Stimulated activated CD8-positive, alpha-beta memory T cell treated with anti-CD3 and anti-CD28 coated beads, Interleukin-4, amount 100 ng/mL, for 24 hours (primary cell): ENCODE measurements at regions not wholly inside any gene's neighbourhood (a gene's known extent, or its start where the extent isn't known, plus 50 kb on each side); places are given as distances from the start of the nearest gene placed in this dataset.

Experiments used
- DNase-seq: peaks from one replicate; pipeline ENCODE4 v3.0.0-alpha.2; 2020; ENCODE audit warnings: low read depth

- no peak for DNase-seq
These were observed 845.9 kb downstream of the MAT2B start for GRCh38 chr5:164351245-164351834.

- DNase-seq: no peak
These were observed 847.3 kb downstream of the MAT2B start for GRCh38 chr5:164352695-164353094.

GRCh38 chr5:164353155-164353554 is 847.7 kb downstream of the MAT2B start:
- DNase-seq: no peak

GRCh38 chr5:164354139-164354751 is 848.8 kb downstream of the MAT2B start:
- no peak for DNase-seq

- DNase-seq: no peak
These were observed 849.9 kb downstream of the MAT2B start for GRCh38 chr5:164355267-164355830.

- no peak for DNase-seq
These were observed 851.4 kb downstream of the MAT2B start for GRCh38 chr5:164356790-164357189.

- no peak for DNase-seq
These were observed 852.1 kb downstream of the MAT2B start for GRCh38 chr5:164357395-164358033.

- DNase-seq: no peak
These were observed 853.3 kb downstream of the MAT2B start for GRCh38 chr5:164358531-164359259.

- DNase-seq: no peak
These were observed 854.1 kb downstream of the MAT2B start for GRCh38 chr5:164359260-164360255.

- DNase-seq: no peak
These were observed 855.2 kb downstream of the MAT2B start for GRCh38 chr5:164360589-164360988.

- DNase-seq: no peak
These were observed 856.6 kb downstream of the MAT2B start for GRCh38 chr5:164361986-164362385.

- no peak for DNase-seq
These were observed 857.4 kb downstream of the MAT2B start for GRCh38 chr5:164362835-164363234.

GRCh38 chr5:164364237-164365208 is 859.1 kb downstream of the MAT2B start:
- DNase-seq: no peak

- DNase-seq: no peak
These were observed 865.4 kb downstream of the MAT2B start for GRCh38 chr5:164370841-164371240.

- no peak for DNase-seq
These were observed 867.5 kb downstream of the MAT2B start for GRCh38 chr5:164372892-164373291.

- DNase-seq: no peak
These were observed 868.5 kb downstream of the MAT2B start for GRCh38 chr5:164373876-164374275.

- DNase-seq: no peak
These were observed 869.6 kb downstream of the MAT2B start for GRCh38 chr5:164375051-164375450.

GRCh38 chr5:164376843-164377242 is 871.4 kb downstream of the MAT2B start:
- no peak for DNase-seq

- no peak for DNase-seq
These were observed 872.3 kb downstream of the MAT2B start for GRCh38 chr5:164377746-164378145.

- DNase-seq: no peak
These were observed 878.2 kb downstream of the MAT2B start for GRCh38 chr5:164383662-164384061.
